ENCODE measurements at regions not wholly inside any gene's neighbourhood (a gene's known extent, or its start where the extent isn't known, plus 50 kb on each side); places are given as distances from the start of the nearest gene placed in this dataset.

- no peak for ATAC-seq (ENCODE audit: low read depth)
- Histone ChIP-seq H2AFZ (ENCODE audit: insufficient read depth, low read depth, low read length, poor library complexity, severe bottlenecking) (no peak overlapping the region), H3K4me1 (ENCODE audit: control insufficient read depth in 2 of 2, insufficient read depth in 2 of 2, low read length in 2 of 2) (no peaks in the 10 kb centered on the region), H3K4me2 (replicated peaks; ENCODE audit: low read depth, low read length, poor library complexity, severe bottlenecking) (no peak overlapping the region), H3K4me3 (ENCODE audit: control extremely low read depth in 1 of 5, extremely low read depth in 1 of 5, insufficient read depth in 1 of 5, low read depth in 2 of 5, low read length in 4 of 5) (no peak overlapping the region), H3K27me3 (replicated peaks in 1 of 4; ENCODE audit: control extremely low read depth in 1 of 4, control insufficient read depth in 3 of 4, insufficient read depth in 4 of 4, low read length in 3 of 4) (no peaks in the 10 kb centered on the region), H3K27ac (ENCODE audit: low read length in 2 of 2) (no peak overlapping the region), H3K36me3 (replicated peaks in 1 of 2; ENCODE audit: control extremely low read depth in 1 of 2, control insufficient read depth in 1 of 2, extremely low read depth in 1 of 2, insufficient read depth in 2 of 2, low read length in 1 of 2) (no peaks in the 10 kb centered on the region), H3K79me2 (ENCODE audit: control insufficient read depth, insufficient read depth, low read length) (no peaks in the 10 kb centered on the region), H3K9ac (ENCODE audit: low read length) (no peak overlapping the region), H3K9me3 (ENCODE audit: control extremely low read depth in 1 of 3, control insufficient read depth in 2 of 3, insufficient read depth in 1 of 3, low read length in 2 of 3) (no peaks in the 10 kb centered on the region), H4K20me1 (ENCODE audit: control insufficient read depth, insufficient read depth, low read length, poor library complexity, severe bottlenecking) (no peaks in the 10 kb centered on the region)
- Mint-ChIP-seq H3K4me3 (no peak overlapping the region), H3K9me3 (ENCODE audit: insufficient read depth) (no peaks in the 10 kb centered on the region), H3K27me3 (peaks cover 4% of the 10 kb centered on the region), H3K27ac (no peak overlapping the region), H3K4me1 (no peaks in the 10 kb centered on the region)
- ChIA-PET CTCF (no interaction called here), POLR2A (no interaction called here)
- TF ChIP-seq CTCF (IDR thresholded peaks at IDR 0.05) (no peak), EZH2 (IDR thresholded peaks at IDR 0.05; ENCODE audit: borderline replicate concordance, insufficient read depth, low read depth, low read length, poor library complexity, severe bottlenecking) (no peak)
- WGBS (ENCODE audit: insufficient coverage): 85% methylated on average over 3 of the region's 5 CpGs
- no peak for DNase-seq
- intact Hi-C loops (cut with micrococcal nuclease): no loop called here
These were observed 176.5 kb upstream of the UBL3 start for GRCh38 chr13:30026909-30027308.

GRCh38 chr13:30026093-30026492, 175.7 kb upstream of the UBL3 start:
- no peaks in the 10 kb centered on the region for H3K79me2 ChIP-seq (ENCODE audit: control insufficient read depth, insufficient read depth, low read length)
- no peak overlapping the region for H3K27ac ChIP-seq (ENCODE audit: low read length in 2 of 2)
- TF ChIP-seq CTCF (IDR thresholded peaks at IDR 0.05): no peak
- TF ChIP-seq EZH2 (IDR thresholded peaks at IDR 0.05; ENCODE audit: borderline replicate concordance, insufficient read depth, low read depth, low read length, poor library complexity, severe bottlenecking): no peak
- no peak overlapping the region for H3K4me2 ChIP-seq (replicated peaks; ENCODE audit: low read depth, low read length, poor library complexity, severe bottlenecking)
- no peaks in the 10 kb centered on the region for H3K36me3 ChIP-seq (replicated peaks in 1 of 2; ENCODE audit: control extremely low read depth in 1 of 2, control insufficient read depth in 1 of 2, extremely low read depth in 1 of 2, insufficient read depth in 2 of 2, low read length in 1 of 2)
- H3K27ac Mint-ChIP-seq: no peak overlapping the region
- H3K4me1 Mint-ChIP-seq: no peaks in the 10 kb centered on the region
- 89% methylated on average over 5 of the region's 5 CpGs for WGBS (ENCODE audit: insufficient coverage)
- no peak overlapping the region for H2AFZ ChIP-seq (ENCODE audit: insufficient read depth, low read depth, low read length, poor library complexity, severe bottlenecking)
- ChIA-PET CTCF (no interaction called here), POLR2A (no interaction called here)
- intact Hi-C loops (cut with micrococcal nuclease): no loop called here
- no peaks in the 10 kb centered on the region for H3K9me3 Mint-ChIP-seq (ENCODE audit: insufficient read depth)
- no peak overlapping the region for H3K4me3 ChIP-seq (ENCODE audit: control extremely low read depth in 1 of 5, extremely low read depth in 1 of 5, insufficient read depth in 1 of 5, low read depth in 2 of 5, low read length in 4 of 5)
- H3K9ac ChIP-seq (ENCODE audit: low read length): no peak overlapping the region
- no peaks in the 10 kb centered on the region for H4K20me1 ChIP-seq (ENCODE audit: control insufficient read depth, insufficient read depth, low read length, poor library complexity, severe bottlenecking)
- DNase-seq (no peak), ATAC-seq (ENCODE audit: low read depth) (no peak)
- peaks cover 4% of the 10 kb centered on the region for H3K27me3 Mint-ChIP-seq
- no peaks in the 10 kb centered on the region for H3K9me3 ChIP-seq (ENCODE audit: control extremely low read depth in 1 of 3, control insufficient read depth in 2 of 3, insufficient read depth in 1 of 3, low read length in 2 of 3)
- no peaks in the 10 kb centered on the region for H3K4me1 ChIP-seq (ENCODE audit: control insufficient read depth in 2 of 2, insufficient read depth in 2 of 2, low read length in 2 of 2)
- H3K27me3 ChIP-seq (replicated peaks in 1 of 4; ENCODE audit: control extremely low read depth in 1 of 4, control insufficient read depth in 3 of 4, insufficient read depth in 4 of 4, low read length in 3 of 4): no peaks in the 10 kb centered on the region
- no peak overlapping the region for H3K4me3 Mint-ChIP-seq

Measured in B cell (primary cell).